Small intestine (tissue), 7 donors: ENCODE measurements at regions not wholly inside any gene's neighbourhood (a gene's known extent, or its start where the extent isn't known, plus 50 kb on each side); places are given as distances from the start of the nearest gene placed in this dataset.

Source experiments
- DNase-seq, 2 donors: peaks; one replicate each; pipeline versions ENCODE4 v3.0.0 to v3.0.0-alpha.2; 2013
- FAIRE-seq: peaks from 2 replicates; lab custom pipeline; 2012; peaks lifted over from hg19 to GRCh38; lab: Jason Lieb, UNC
- H3K27ac ChIP-seq, 3 donors: one replicate each; pipeline ENCODE4 v1.5.1; 2013; ENCODE audit warnings: low read length in 2 of 3, mild to moderate bottlenecking in 2 of 3, control low read depth in 1 of 3, inconsistent platforms in 1 of 3, low read depth in 1 of 3, moderate library complexity in 1 of 3
- H3K27me3 ChIP-seq, 3 donors: one replicate each; pipeline ENCODE4 v1.6.1; 2013; ENCODE audit warnings: low read length in 3 of 3, inconsistent platforms in 1 of 3; ENCODE audit not compliant: control insufficient read depth in 3 of 3, insufficient read depth in 3 of 3
- H3K36me3 ChIP-seq, 3 donors: one replicate each; pipeline ENCODE4 v1.6.1; 2013; ENCODE audit warnings: low read length in 3 of 3, inconsistent platforms in 1 of 3, low read depth in 1 of 3, mild to moderate bottlenecking in 1 of 3, moderate library complexity in 1 of 3; ENCODE audit not compliant: control insufficient read depth in 3 of 3, insufficient read depth in 2 of 3
- H3K4me1 ChIP-seq, 3 donors: one replicate each; pipeline ENCODE4 v1.6.1; 2013; ENCODE audit warnings: low read length in 2 of 3, inconsistent platforms in 1 of 3, low read depth in 1 of 3, mild to moderate bottlenecking in 1 of 3, moderate library complexity in 1 of 3; ENCODE audit not compliant: control insufficient read depth in 3 of 3, insufficient read depth in 2 of 3
- H3K4me3 ChIP-seq, 3 donors: one replicate each; pipeline ENCODE4 v1.5.1; 2013; ENCODE audit warnings: low read length in 3 of 3, control low read depth in 1 of 3, inconsistent platforms in 1 of 3, low read depth in 1 of 3, mild to moderate bottlenecking in 1 of 3, moderate library complexity in 1 of 3
- H3K9me3 ChIP-seq, 2 donors: one replicate each; pipeline ENCODE4 v1.6.1; 2013; ENCODE audit warnings: low read depth in 1 of 2, low read length in 1 of 2; ENCODE audit not compliant: control insufficient read depth in 2 of 2, insufficient read depth in 1 of 2
- WGBS, 3 donors: extraction: QIAGEN DNeasy Blood & Tissue Kit; methylation state at CpG; one replicate each; pipeline ENCODE4 v1.1.7; 2013; 5-methylcytosine and 5-hydroxymethylcytosine counted together
- donor health status: healthy with polysubstance abuse.
- donor health status: control.
- donor health status: control.
- donor health status: Bipolar disorder and iron deficiency.
- donor health status: healthy.

DNA sequence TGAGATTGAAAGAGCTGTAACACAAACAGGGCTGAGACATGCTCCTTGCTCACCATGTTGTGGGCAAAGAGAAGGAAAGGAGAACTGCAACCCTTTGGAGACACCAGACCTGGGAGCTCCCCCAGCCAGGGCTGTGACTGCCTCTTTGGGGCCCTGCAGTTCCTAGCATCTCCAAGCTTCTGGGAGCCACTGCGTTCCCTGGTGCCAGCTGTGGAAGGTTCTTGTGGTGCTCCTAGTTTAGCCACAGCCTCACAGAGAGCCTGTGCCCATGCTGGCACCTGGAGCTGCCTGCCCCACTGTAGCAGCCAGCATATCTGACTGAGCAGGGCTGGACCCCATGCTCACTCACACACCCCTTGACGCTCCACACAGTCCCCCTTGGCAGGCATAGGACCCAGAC is 141.7 kb downstream of the PDHA2 start:
- DNase-seq (no peak), FAIRE-seq (no peak)
- 76 to 89% (median 85%) methylated on average over 2 of the region's 2 CpGs for whole genome bisulfite sequencing, 3 donors

DNA sequence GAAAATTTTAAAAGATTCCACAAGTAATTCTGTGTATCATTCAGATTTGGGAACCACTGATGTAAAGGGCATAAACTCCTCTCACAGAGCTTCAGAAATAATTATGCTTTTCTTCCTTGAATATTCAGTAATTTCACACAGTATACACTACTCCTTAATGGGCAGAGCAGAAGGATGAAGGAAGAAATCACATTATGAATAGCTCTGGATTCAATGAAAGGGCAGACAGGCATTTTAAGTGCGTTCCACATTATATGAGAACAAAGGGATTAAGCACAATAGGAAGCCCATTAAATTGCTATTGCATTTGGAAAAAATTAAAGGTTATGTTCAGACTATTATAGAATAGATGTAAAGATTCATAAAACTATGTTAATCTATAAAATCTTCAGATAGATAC is 142.6 kb downstream of the PDHA2 start:
- Histone ChIP-seq H3K27ac (no peak overlapping the region), H3K27me3 (no peaks in the 10 kb centered on the region), H3K36me3 (no peaks in the 10 kb centered on the region), H3K4me1 (no peaks in the 10 kb centered on the region), H3K9me3 (peaks cover 0 to 37% of the 10 kb centered on the region in 2 donors), H3K4me3 (no peak overlapping the region)
- DNase-seq (no peak), FAIRE-seq (no peak)
- WGBS, 3 donors, result 79 to 83% (median 80%) methylated on average over 1 of the region's 1 CpG

More for the DNA sequence above, 141.7 kb downstream of the PDHA2 start:
- Histone ChIP-seq H3K27ac (no peak overlapping the region), H3K9me3 (peaks cover 0 to 37% of the 10 kb centered on the region in 2 donors), H3K36me3 (no peaks in the 10 kb centered on the region), H3K27me3 (no peaks in the 10 kb centered on the region), H3K4me1 (no peaks in the 10 kb centered on the region), H3K4me3 (no peak overlapping the region)

DNA sequence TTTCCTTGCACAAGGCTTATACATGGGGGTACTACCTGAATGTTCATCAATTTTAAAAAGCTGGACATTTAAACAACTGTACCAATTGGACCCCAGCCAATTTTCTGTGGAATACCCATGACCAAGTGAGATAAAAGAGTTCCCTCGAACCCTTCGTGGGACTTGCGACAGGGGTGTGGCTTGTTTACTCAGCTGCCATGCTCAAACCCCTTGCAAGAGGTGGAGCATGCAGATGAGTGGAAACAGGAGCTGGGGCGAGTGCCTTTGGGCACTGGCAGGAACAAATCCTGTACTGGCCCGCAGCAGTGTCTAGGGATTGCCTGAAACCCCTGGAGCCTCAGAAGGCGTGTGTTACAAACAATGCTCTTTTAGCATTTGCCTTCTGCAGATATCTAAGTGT is 144.2 kb downstream of the PDHA2 start:
- no peak overlapping the region for H3K27ac ChIP-seq
- H3K9me3 ChIP-seq, result peaks cover 0 to 34% of the 10 kb centered on the region in 2 donors
- WGBS, 3 donors, result 47 to 71% (median 59%) methylated on average over 6 of the region's 6 CpGs
- H3K4me1 ChIP-seq, result no peaks in the 10 kb centered on the region
- no peak for DNase-seq
- H3K36me3 ChIP-seq, result no peaks in the 10 kb centered on the region
- H3K4me3 ChIP-seq, result no peak overlapping the region
- H3K27me3 ChIP-seq, result no peaks in the 10 kb centered on the region
- FAIRE-seq, result no peak

DNA sequence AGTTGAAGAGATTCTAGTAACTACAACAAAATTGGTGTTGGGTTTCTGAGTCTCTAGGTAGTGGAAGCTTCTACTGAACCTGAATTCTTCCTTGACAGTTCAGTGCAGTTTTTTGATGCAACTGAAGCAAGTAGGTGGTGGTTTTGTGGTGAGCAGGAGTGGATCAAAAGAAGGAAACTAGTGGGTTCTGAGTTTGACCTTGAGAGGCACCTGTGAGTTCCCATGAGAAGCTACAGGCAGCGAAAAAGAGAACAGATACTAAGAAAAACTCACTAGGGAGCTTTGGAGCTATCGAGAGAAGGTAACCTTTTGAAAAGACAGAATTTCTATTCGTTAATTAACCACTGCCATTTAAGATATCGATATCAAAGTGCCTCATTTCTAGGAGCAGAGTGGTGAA is 145.2 kb downstream of the PDHA2 start:
- no peak overlapping the region for H3K27ac ChIP-seq
- no peak for FAIRE-seq
- WGBS, 3 donors, result 66 to 84% (median 81%) methylated on average over 4 of the region's 4 CpGs

DNA sequence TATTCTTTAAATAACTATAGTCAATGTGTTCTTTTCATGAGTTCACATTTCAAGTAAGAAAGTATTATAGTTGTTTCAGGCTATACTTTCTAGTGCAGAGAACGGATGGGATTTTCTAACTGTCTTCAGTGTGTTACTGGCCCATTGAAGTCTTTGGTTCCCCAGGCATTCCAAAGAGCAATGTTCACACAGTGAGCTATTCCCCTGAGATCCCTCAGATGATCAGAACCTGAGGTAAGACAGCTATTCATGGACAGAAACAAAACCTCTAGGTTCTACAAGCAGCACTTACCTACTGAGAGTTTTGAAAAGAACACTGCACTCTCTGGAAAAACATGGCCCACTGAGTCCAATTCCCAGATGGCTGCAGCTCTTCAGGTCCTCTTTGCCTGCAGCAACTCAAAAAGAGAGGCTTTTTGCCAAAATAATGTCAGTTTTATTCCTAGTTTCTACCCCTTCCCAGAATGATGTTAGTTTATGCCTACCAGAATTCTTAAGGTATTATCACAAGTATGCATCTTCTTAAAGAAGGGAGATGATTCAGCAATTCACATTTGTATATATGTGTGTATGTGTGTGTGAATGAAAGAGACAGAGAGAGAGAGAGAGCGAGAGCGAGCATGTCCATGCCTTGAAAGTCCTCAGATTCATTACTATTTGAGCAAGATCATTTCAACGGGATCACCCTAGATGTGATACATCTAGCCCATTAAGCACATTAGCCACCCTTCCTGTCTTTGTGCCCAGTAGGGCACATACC is 146.1 kb downstream of the PDHA2 start:
- no peak for FAIRE-seq
- H3K36me3 ChIP-seq, result no peaks in the 10 kb centered on the region
- 87 to 94% (median 91%) methylated on average over 4 of the region's 4 CpGs for WGBS, 3 donors

More for the DNA sequence above, 145.2 kb downstream of the PDHA2 start:
- Histone ChIP-seq H3K4me3 (no peak overlapping the region), H3K27me3 (no peaks in the 10 kb centered on the region), H3K9me3 (peaks cover 0 to 30% of the 10 kb centered on the region in 2 donors), H3K4me1 (no peaks in the 10 kb centered on the region), H3K36me3 (no peaks in the 10 kb centered on the region)
- no peak for DNase-seq

DNA sequence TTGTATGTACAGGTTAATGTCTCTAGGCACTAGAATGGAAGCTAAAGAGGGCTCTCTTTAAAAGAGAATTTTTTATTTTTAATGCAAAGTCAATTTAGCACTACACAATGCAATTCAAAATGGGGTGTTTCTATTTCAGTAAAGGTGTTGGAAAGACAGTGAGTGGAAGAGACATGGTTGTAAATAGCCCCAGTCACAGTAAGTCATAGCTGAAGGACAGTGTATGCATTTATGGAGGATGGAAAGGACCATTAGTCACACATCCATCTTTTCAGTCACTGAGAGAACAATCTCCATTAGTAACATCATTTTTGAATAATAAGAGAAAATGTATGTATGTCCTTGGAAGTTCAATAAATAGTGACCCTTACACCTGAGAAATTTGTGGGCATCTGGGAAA is 148.0 kb downstream of the PDHA2 start:
- DNase-seq (no peak), FAIRE-seq (no peak)
- no peaks in the 10 kb centered on the region for H3K4me1 ChIP-seq
- H3K4me3 ChIP-seq, result no peak overlapping the region
- H3K27ac ChIP-seq, result no peak overlapping the region
- peaks cover 0 to 8% of the 10 kb centered on the region in 2 donors for H3K9me3 ChIP-seq
- H3K36me3 ChIP-seq, result no peaks in the 10 kb centered on the region
- no peaks in the 10 kb centered on the region for H3K27me3 ChIP-seq

More for the DNA sequence above, 146.1 kb downstream of the PDHA2 start:
- Histone ChIP-seq H3K4me3 (no peak overlapping the region), H3K27ac (no peak overlapping the region), H3K27me3 (no peaks in the 10 kb centered on the region), H3K9me3 (peaks cover 0 to 21% of the 10 kb centered on the region in 2 donors), H3K4me1 (no peaks in the 10 kb centered on the region)
- DNase-seq, result no peak

DNA sequence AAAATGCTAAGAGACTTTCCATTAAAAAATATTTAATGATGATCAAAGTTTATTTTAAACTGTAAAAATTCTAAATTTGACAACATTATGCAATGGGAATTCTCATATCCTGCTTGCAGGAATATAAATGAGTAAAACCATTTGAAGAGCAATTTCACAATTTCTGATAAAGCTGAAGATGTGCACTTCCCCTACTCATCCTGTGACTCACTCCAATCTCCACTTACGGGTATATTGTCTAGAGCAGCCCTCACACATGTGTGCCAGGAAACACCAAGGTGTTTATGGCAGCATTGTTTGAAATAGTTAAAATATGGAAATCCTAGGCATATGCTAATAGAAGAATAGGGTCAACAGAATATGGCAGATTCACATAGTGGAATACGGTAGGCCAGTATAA is 158.4 kb downstream of the PDHA2 start:
- WGBS, 3 donors, result 87 to 93% (median 91%) methylated on average over 2 of the region's 2 CpGs
- H3K27me3 ChIP-seq, result no peaks in the 10 kb centered on the region
- H3K27ac ChIP-seq, result no peak overlapping the region
- no peaks in the 10 kb centered on the region for H3K4me1 ChIP-seq
- no peaks in the 10 kb centered on the region for H3K9me3 ChIP-seq
- no peaks in the 10 kb centered on the region for H3K36me3 ChIP-seq
- no peak for DNase-seq
- H3K4me3 ChIP-seq, result no peak overlapping the region
- no peak for FAIRE-seq

DNA sequence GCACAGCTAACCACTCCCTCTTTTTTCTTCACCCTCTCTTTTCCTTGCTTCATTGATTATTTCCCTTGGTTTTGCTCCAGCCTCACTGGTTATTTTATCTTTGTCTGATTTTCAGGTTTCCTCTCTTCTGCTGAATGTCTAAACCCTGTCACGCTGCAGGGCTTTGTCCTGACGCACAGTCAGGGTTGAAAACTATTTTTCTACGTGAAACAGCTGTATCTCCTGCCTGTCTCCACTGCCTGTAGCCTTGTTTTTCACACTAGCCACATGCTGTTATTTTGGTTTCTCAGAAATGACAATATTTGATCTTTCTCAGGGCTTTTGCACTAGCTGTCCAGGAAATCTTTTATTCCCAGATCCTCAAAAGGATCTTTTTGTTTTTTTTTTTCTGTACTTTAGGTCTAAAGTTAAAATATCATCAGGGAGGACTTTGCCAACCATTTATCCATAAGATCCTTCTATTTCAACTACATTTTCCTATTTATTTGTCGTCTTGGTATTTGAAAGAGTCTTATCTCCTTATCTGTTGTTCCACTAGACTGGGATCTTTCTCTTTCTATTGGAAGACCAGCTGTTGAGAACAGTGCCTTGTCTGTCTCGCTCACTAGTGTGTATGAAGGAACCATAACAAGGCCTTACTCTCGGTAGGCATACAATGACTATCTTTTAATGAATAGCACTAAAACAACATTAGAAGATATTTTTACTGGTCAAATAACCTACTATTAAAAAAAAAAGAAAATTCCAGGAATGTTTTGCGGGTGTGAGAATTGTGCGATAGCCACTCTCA is 164.3 kb downstream of the PDHA2 start:
- H3K4me3 ChIP-seq, result no peak overlapping the region
- H3K27me3 ChIP-seq, result no peaks in the 10 kb centered on the region
- H3K27ac ChIP-seq, result no peak overlapping the region
- no peaks in the 10 kb centered on the region for H3K36me3 ChIP-seq
- 65 to 70% (median 67%) methylated on average over 8 of the region's 8 CpGs for WGBS, 3 donors
- H3K4me1 ChIP-seq, result no peaks in the 10 kb centered on the region
- DNase-seq (no peak), FAIRE-seq (no peak)
- no peaks in the 10 kb centered on the region for H3K9me3 ChIP-seq
